H1 (cell line): ENCODE measurements at regions not wholly inside any gene's neighbourhood (a gene's known extent, or its start where the extent isn't known, plus 50 kb on each side); places are given as distances from the start of the nearest gene placed in this dataset.

Source experiments
- CTCF ChIA-PET: fragments of 300-600 bp; sonication (Branson Sonifier 250); formaldehyde crosslinking; loops from one replicate; lab custom pipeline; 2021; ENCODE audit not compliant: partially characterized antibody; lab: Charles Lee
- POLR2A ChIA-PET: fragments of 300-600 bp; sonication (Branson Sonifier 250); formaldehyde crosslinking; loops from one replicate; lab custom pipeline; 2021; ENCODE audit warnings: inconsistent platforms; ENCODE audit not compliant: partially characterized antibody; lab: Charles Lee
- DNase-seq, 2 experiments: peaks; one replicate each; pipeline versions ENCODE4 v3.0.0 to v3.0.0-alpha.2; 2010 to 2022; ENCODE audit warnings: low spot score in 2 of 2, low read depth in 1 of 2, mixed read lengths in 1 of 2
- FAIRE-seq: peaks from 2 replicates; lab custom pipeline; 2011; peaks lifted over from hg19 to GRCh38; lab: Jason Lieb, UNC
- H2AFZ ChIP-seq: 2 replicates; pipeline ENCODE4 v1.8.1; 2012; ENCODE audit warnings: low read length, inconsistent platforms
- H2AK5ac ChIP-seq: 2 replicates; pipeline ENCODE4 v1.6.1; 2013; ENCODE audit warnings: low read depth, low read length
- H2BK120ac ChIP-seq: replicated peaks from 2 replicates; pipeline ENCODE3; 2013; ENCODE audit warnings: low read depth, low read length, inconsistent platforms
- H2BK12ac ChIP-seq: 2 replicates; pipeline ENCODE4 v1.6.1; 2013; ENCODE audit warnings: low read depth, low read length
- H2BK15ac ChIP-seq: 2 replicates; pipeline ENCODE4 v1.6.1; 2013; ENCODE audit warnings: low read length
- H2BK20ac ChIP-seq: 2 replicates; pipeline ENCODE4 v1.6.1; 2013; ENCODE audit warnings: low read length
- H2BK5ac ChIP-seq: 2 replicates; pipeline ENCODE4 v1.6.1; 2013; ENCODE audit warnings: low read depth, low read length
- H3K14ac ChIP-seq: 2 replicates; pipeline ENCODE4 v1.6.1; 2013; ENCODE audit warnings: inconsistent platforms; ENCODE audit not compliant: insufficient read length
- H3K18ac ChIP-seq: 2 replicates; pipeline ENCODE4 v1.6.1; 2013; ENCODE audit warnings: low read length; ENCODE audit errors: extremely low read depth
- H3K23ac ChIP-seq: 2 replicates; pipeline ENCODE4 v1.6.1; 2013; ENCODE audit warnings: inconsistent platforms; ENCODE audit not compliant: insufficient read length
- H3K23me2 ChIP-seq: 2 replicates; pipeline ENCODE4 v1.6.1; 2013; ENCODE audit warnings: low read depth, low read length
- H3K27ac ChIP-seq: 2 replicates; pipeline ENCODE4 v1.6.1; 2011; ENCODE audit warnings: low read depth, low read length, inconsistent platforms
- H3K27me3 ChIP-seq, 4 experiments: replicated peaks in 1 of 4; 1 replicate in 1 of 4; 2 replicates in 3 of 4; pipeline versions ENCODE4 v1.6.1 to v1.8.1; 2011 to 2013; ENCODE audit warnings: low read length in 3 of 4, mild to moderate bottlenecking in 3 of 4, inconsistent platforms in 2 of 4, mixed read lengths in 2 of 4, moderate library complexity in 1 of 4; ENCODE audit not compliant: control insufficient read depth in 3 of 4, insufficient read depth in 3 of 4; ENCODE audit errors: extremely low read depth in 1 of 4
- H3K36me3 ChIP-seq, 4 experiments: 2 replicates each; pipeline versions ENCODE4 v1.6.1 to v1.8.1; 2011 to 2013; ENCODE audit warnings: mild to moderate bottlenecking in 4 of 4, low read length in 3 of 4, moderate library complexity in 2 of 4, control low read depth in 1 of 4, inconsistent platforms in 1 of 4; ENCODE audit not compliant: insufficient read depth in 4 of 4, control insufficient read depth in 2 of 4
- H3K4ac ChIP-seq: replicated peaks from 2 replicates; pipeline ENCODE3; 2013; ENCODE audit warnings: low read length, low read depth, mixed read lengths, inconsistent platforms; ENCODE audit not compliant: insufficient read length
- H3K4me1 ChIP-seq, 4 experiments: replicated peaks in 1 of 4; 1 replicate in 1 of 4; 2 replicates in 3 of 4; pipeline versions ENCODE4 v1.6.1 to v1.8.1; 2011 to 2013; ENCODE audit warnings: low read length in 3 of 4, inconsistent platforms in 2 of 4, mixed read lengths in 1 of 4; ENCODE audit not compliant: insufficient read depth in 4 of 4, control insufficient read depth in 3 of 4
- H3K4me2 ChIP-seq, 2 experiments: 2 replicates each; pipeline versions ENCODE4 v1.6.1 to v1.8.1; 2011 to 2013; ENCODE audit warnings: low read depth in 2 of 2, low read length in 2 of 2, control low read depth in 1 of 2, inconsistent platforms in 1 of 2, mild to moderate bottlenecking in 1 of 2; ENCODE audit not compliant: insufficient read depth in 1 of 2
- H3K4me3 ChIP-seq, 4 experiments: fragments of 200-600, 300-600 bp in 1 of 4; sonication (generic), shearing (Covaris generic), sonication (Bioruptor Twin) in 1 of 4; 2 replicates each; pipeline versions ENCODE4 v1.5.1 to v1.8.1; 2011 to 2016; ENCODE audit warnings: low read length in 4 of 4, low read depth in 3 of 4, control low read depth in 2 of 4, inconsistent platforms in 2 of 4, mild to moderate bottlenecking in 2 of 4, mixed read lengths in 1 of 4, moderate library complexity in 1 of 4; ENCODE audit not compliant: insufficient read depth in 2 of 4; ENCODE audit errors: extremely low read depth in 1 of 4
- H3K56ac ChIP-seq: replicated peaks from 2 replicates; pipeline ENCODE3; 2013; ENCODE audit warnings: low read depth, mild to moderate bottlenecking, mixed read lengths, low read length, inconsistent platforms; ENCODE audit not compliant: insufficient read length
- H3K79me1 ChIP-seq: 2 replicates; pipeline ENCODE4 v1.6.1; 2013; ENCODE audit warnings: low read depth, low read length, control low read depth
- H3K79me2 ChIP-seq, 2 experiments: 2 replicates each; pipeline versions ENCODE4 v1.6.1 to v1.8.1; 2012 to 2013; ENCODE audit warnings: low read length in 2 of 2, mild to moderate bottlenecking in 2 of 2, inconsistent platforms in 1 of 2; ENCODE audit not compliant: insufficient read depth in 2 of 2, control insufficient read depth in 1 of 2
- H3K9ac ChIP-seq, 4 experiments: replicated peaks in 1 of 4; 1 replicate in 1 of 4; 2 replicates in 3 of 4; pipeline versions ENCODE4 v1.6.1 to v1.8.1; 2011 to 2013; ENCODE audit warnings: low read depth in 3 of 4, low read length in 3 of 4, control low read depth in 2 of 4, mild to moderate bottlenecking in 2 of 4, moderate library complexity in 2 of 4, inconsistent platforms in 1 of 4; ENCODE audit errors: extremely low read depth in 1 of 4
- H3K9me3 ChIP-seq, 2 experiments: 2 replicates each; pipeline versions ENCODE4 v1.6.1 to v1.8.1; 2012 to 2013; ENCODE audit warnings: mild to moderate bottlenecking in 2 of 2, moderate library complexity in 2 of 2, control low read depth in 1 of 2, inconsistent platforms in 1 of 2, low read depth in 1 of 2, low read length in 1 of 2, mixed read lengths in 1 of 2; ENCODE audit not compliant: insufficient read depth in 2 of 2
- H4K20me1 ChIP-seq, 2 experiments: replicated peaks in 1 of 2; 2 replicates each; pipeline versions ENCODE3 to v1.8.1; 2011 to 2013; ENCODE audit warnings: inconsistent platforms in 2 of 2, low read length in 2 of 2, mild to moderate bottlenecking in 1 of 2; ENCODE audit not compliant: insufficient read depth in 2 of 2, control insufficient read depth in 1 of 2
- H4K5ac ChIP-seq: 2 replicates; pipeline ENCODE4 v1.6.1; 2013; ENCODE audit warnings: low read length, low read depth, mixed read lengths, inconsistent platforms; ENCODE audit not compliant: insufficient read length
- H4K8ac ChIP-seq: 2 replicates; pipeline ENCODE4 v1.8.0; 2013; ENCODE audit warnings: mild to moderate bottlenecking, moderate library complexity, low read length, inconsistent platforms; ENCODE audit not compliant: insufficient read depth; ENCODE audit errors: extremely low read depth
- H4K91ac ChIP-seq: replicated peaks from 2 replicates; pipeline ENCODE3; 2013; ENCODE audit warnings: low read length, mixed read lengths, inconsistent platforms; ENCODE audit not compliant: insufficient read length
- CTBP2 ChIP-seq: IDR thresholded peaks from 2 replicates; pipeline ENCODE4 v1.7.0; 2011; ENCODE audit warnings: borderline replicate concordance, mild to moderate bottlenecking, moderate library complexity, mixed read lengths, low read length; ENCODE audit not compliant: insufficient read depth, insufficient read length
- EGR1 ChIP-seq: IDR thresholded peaks from 2 replicates; pipeline ENCODE4 v1.6.1; 2011; ENCODE audit warnings: low read depth, low read length, borderline replicate concordance
- EP300 ChIP-seq, 2 experiments: IDR thresholded peaks; 1 replicate in 1 of 2; 2 replicates in 1 of 2; pipeline ENCODE4 v1.6.1; 2011 to 2012; ENCODE audit warnings: low read depth in 2 of 2, low read length in 2 of 2, mild to moderate bottlenecking in 2 of 2, borderline replicate concordance in 1 of 2, inconsistent platforms in 1 of 2, moderate library complexity in 1 of 2
- FOSL1 ChIP-seq: IDR thresholded peaks from 2 replicates; pipeline ENCODE4 v1.6.1; 2011; ENCODE audit warnings: mild to moderate bottlenecking, low read depth, low read length, moderate library complexity; ENCODE audit not compliant: insufficient read depth
- MAFK ChIP-seq: IDR thresholded peaks from 2 replicates; pipeline ENCODE4 v1.6.1; 2012; ENCODE audit warnings: low read depth, mild to moderate bottlenecking, improper control_type of control experiment, low read length
- RAD21 ChIP-seq, 2 experiments: IDR thresholded peaks in 1 of 2; conservative IDR thresholded peaks in 1 of 2; 2 replicates each; pipeline ENCODE4 v1.6.1; 2011; ENCODE audit warnings: low read depth in 2 of 2, low read length in 2 of 2, improper control_type of control experiment in 1 of 2, inconsistent platforms in 1 of 2, mild to moderate bottlenecking in 1 of 2, moderate library complexity in 1 of 2
- SIRT6 ChIP-seq: IDR thresholded peaks from one replicate; pipeline ENCODE4 v1.7.1; 2012; ENCODE audit warnings: low read length, inconsistent platforms
- SP1 ChIP-seq: IDR thresholded peaks from 2 replicates; pipeline ENCODE4 v1.6.1; 2011; ENCODE audit warnings: low read depth, low read length
- SP2 ChIP-seq: IDR thresholded peaks from 2 replicates; pipeline ENCODE4 v1.6.1; 2012; ENCODE audit warnings: mild to moderate bottlenecking, low read length, inconsistent platforms
- SRF ChIP-seq: IDR thresholded peaks from 2 replicates; pipeline ENCODE4 v1.6.1; 2011; ENCODE audit warnings: mild to moderate bottlenecking, low read depth, low read length, moderate library complexity
- YY1 ChIP-seq: IDR thresholded peaks from 2 replicates; pipeline ENCODE4 v1.6.1; 2011; ENCODE audit warnings: low read depth, mild to moderate bottlenecking, low read length
- WGBS, 2 experiments: shearing (Covaris generic) in 1 of 2; methylation state at CpG; one replicate each; pipeline versions ENCODE4 v1.1.6 to v1.1.7; 2013 to 2015; ENCODE audit warnings: low lambda C conversion rate in 2 of 2, mixed read lengths in 2 of 2, inconsistent platforms in 1 of 2, low coverage in 1 of 2, missing lambda C conversion rate in 1 of 2; ENCODE audit not compliant: insufficient replicate concordance in 2 of 2, insufficient coverage in 1 of 2, insufficient read length in 1 of 2; ENCODE audit errors: extremely low coverage in 1 of 2, missing lambda C conversion rate in 1 of 2; 5-methylcytosine and 5-hydroxymethylcytosine counted together

- Histone ChIP-seq H3K27me3 (no peaks in the 10 kb centered on the region), H4K91ac (no peak overlapping the region), H2BK15ac (no peak overlapping the region), H3K4me3 (no peak overlapping the region), H2AFZ (no peak overlapping the region), H3K36me3 (no peaks in the 10 kb centered on the region), H2BK20ac (no peak overlapping the region), H4K8ac (no peak overlapping the region), H3K23ac (no peak overlapping the region), H2BK120ac (no peak overlapping the region), H3K9ac (no peak overlapping the region), H3K18ac (no peak overlapping the region), H3K9me3 (no peaks in the 10 kb centered on the region), H4K20me1 (no peaks in the 10 kb centered on the region), H3K14ac (no peak overlapping the region), H3K27ac (no peak overlapping the region), H2BK12ac (no peak overlapping the region), H2AK5ac (no peak overlapping the region), H3K4ac (no peak overlapping the region), H3K4me2 (no peak overlapping the region), H3K4me1 (no peaks in the 10 kb centered on the region; a peak in 2 of 7 replicates)
- ChIA-PET POLR2A (interaction anchor here (0.9 to 1.7 kb wide), 4 partner anchors 19 to 83 kb away, joined by 3 to 7 read pairs (median 3); no protein-coding TSS in a partner anchor), CTCF (interaction anchor here (0.6 to 1.8 kb wide), 5 partner anchors 24 to 177 kb away, joined by 3 to 7 read pairs (median 3); no protein-coding TSS in a partner anchor)
- 87% methylated on average over 14 of the region's 14 CpGs; no CpG with 5 or more reads in 1 of the 2 experiments for WGBS, 2 experiments
- no peak for FAIRE-seq
- no peak for DNase-seq
- TF ChIP-seq SRF (no peak), MAFK (no peak), EGR1 (no peak), CTBP2 (no peak), RAD21 (IDR thresholded peaks at IDR 0.05 in 1 of 2, conservative IDR thresholded peaks at IDR 0.05 in 1 of 2; ENCODE audit: low read depth in 2 of 2, low read length in 2 of 2) (no peak), YY1 (no peak), SIRT6 (no peak), SP2 (no peak), EP300 (IDR thresholded peaks at IDR 0.05; ENCODE audit: borderline replicate concordance in 1 of 2, low read depth in 2 of 2, low read length in 2 of 2) (no peak), FOSL1 (no peak), SP1 (no peak)
- TF ChIP-seq, all 59 proteins: peak for 0
- Histone ChIP-seq H4K5ac (no peak overlapping the region), H2BK5ac (no peak overlapping the region), H3K79me1 (no peaks in the 10 kb centered on the region), H3K23me2 (no peaks in the 10 kb centered on the region), H3K79me2 (no peaks in the 10 kb centered on the region), H3K56ac (no peak overlapping the region)
Observed at GRCh38 chr18:3350021-3350420, 88.1 kb downstream of the MYL12B start.
